Kidney (tissue), 13 donors: ENCODE measurements at regions not wholly inside any gene's neighbourhood (a gene's known extent, or its start where the extent isn't known, plus 50 kb on each side); places are given as distances from the start of the nearest gene placed in this dataset.

Source experiments
- DNase-seq, 5 donors: peaks; one replicate each; pipeline ENCODE4 v3.0.0-alpha.2; 2013 to 2020
- FAIRE-seq: peaks from 2 replicates; lab custom pipeline; 2012; peaks lifted over from hg19 to GRCh38; lab: Jason Lieb, UNC
- H3K27ac ChIP-seq, 2 donors: one replicate each; pipeline ENCODE4 v1.7.0; 2013; ENCODE audit warnings: low read depth in 2 of 2, low read length in 2 of 2, inconsistent platforms in 1 of 2
- H3K27me3 ChIP-seq: one replicate; pipeline ENCODE4 v1.7.1; 2013; ENCODE audit warnings: low read length, inconsistent platforms; ENCODE audit not compliant: control insufficient read depth, insufficient read depth
- H3K36me3 ChIP-seq, 3 donors: one replicate each; pipeline versions ENCODE4 v1.7.0 to v1.7.1; 2013; ENCODE audit warnings: low read length in 3 of 3, control low read depth in 1 of 3, inconsistent platforms in 1 of 3; ENCODE audit not compliant: insufficient read depth in 3 of 3, control insufficient read depth in 2 of 3
- H3K4me1 ChIP-seq, 3 donors: one replicate each; pipeline versions ENCODE4 v1.7.0 to v1.7.1; 2013; ENCODE audit warnings: low read length in 3 of 3, inconsistent platforms in 1 of 3, low read depth in 1 of 3; ENCODE audit not compliant: control insufficient read depth in 2 of 3, insufficient read depth in 2 of 3
- H3K4me3 ChIP-seq, 3 donors: one replicate each; pipeline versions ENCODE4 v1.7.0 to v1.8.1; 2013; ENCODE audit warnings: low read length in 3 of 3, control low read depth in 1 of 3, inconsistent platforms in 1 of 3
- H3K9ac ChIP-seq, 3 donors: one replicate each; pipeline versions ENCODE4 v1.7.0 to v1.7.1; 2013; ENCODE audit warnings: low read length in 3 of 3, control low read depth in 1 of 3, inconsistent platforms in 1 of 3
- H3K9me3 ChIP-seq, 3 donors: one replicate each; pipeline versions ENCODE4 v1.7.0 to v1.7.1; 2013; ENCODE audit warnings: low read length in 3 of 3, control low read depth in 1 of 3, inconsistent platforms in 1 of 3; ENCODE audit not compliant: control insufficient read depth in 2 of 3, insufficient read depth in 1 of 3
- intact Hi-C: fragments of 100-400 bp; cut with DNase I; formaldehyde crosslinking; loops from one replicate; pipeline ENCODE4 v1.11.1; 2022
- TF ChIP-seq, protein P1 (sequence below): IDR thresholded peaks from 3 replicates; pipeline ENCODE4 v1.5.1; 2012; ENCODE audit warnings: mild to moderate bottlenecking, moderate library complexity, borderline replicate concordance; ENCODE audit not compliant: insufficient read depth; ENCODE audit errors: extremely low read depth
- donor health status: control.
- donor health status: control.
- donor health status: control.
- donor health status: control.
- donor health status: control.
- donor health status: DM: yes; HTN: yes; CAD: no.
- donor health status: Normal renal cell carcinoma (clear cell type).

GRCh38 chr13:106967391-106967790, 399.5 kb upstream of the ARGLU1 start:
- DNase-seq (no peak), FAIRE-seq (no peak)
- Histone ChIP-seq H3K4me1 (no peaks in the 10 kb centered on the region), H3K36me3 (no peaks in the 10 kb centered on the region), H3K27me3 (no peaks in the 10 kb centered on the region), H3K27ac (no peak overlapping the region), H3K9me3 (no peaks in the 10 kb centered on the region), H3K4me3 (no peak overlapping the region), H3K9ac (no peak overlapping the region)
- intact Hi-C loops: no loop called here
- TF ChIP-seq, protein P1, sequence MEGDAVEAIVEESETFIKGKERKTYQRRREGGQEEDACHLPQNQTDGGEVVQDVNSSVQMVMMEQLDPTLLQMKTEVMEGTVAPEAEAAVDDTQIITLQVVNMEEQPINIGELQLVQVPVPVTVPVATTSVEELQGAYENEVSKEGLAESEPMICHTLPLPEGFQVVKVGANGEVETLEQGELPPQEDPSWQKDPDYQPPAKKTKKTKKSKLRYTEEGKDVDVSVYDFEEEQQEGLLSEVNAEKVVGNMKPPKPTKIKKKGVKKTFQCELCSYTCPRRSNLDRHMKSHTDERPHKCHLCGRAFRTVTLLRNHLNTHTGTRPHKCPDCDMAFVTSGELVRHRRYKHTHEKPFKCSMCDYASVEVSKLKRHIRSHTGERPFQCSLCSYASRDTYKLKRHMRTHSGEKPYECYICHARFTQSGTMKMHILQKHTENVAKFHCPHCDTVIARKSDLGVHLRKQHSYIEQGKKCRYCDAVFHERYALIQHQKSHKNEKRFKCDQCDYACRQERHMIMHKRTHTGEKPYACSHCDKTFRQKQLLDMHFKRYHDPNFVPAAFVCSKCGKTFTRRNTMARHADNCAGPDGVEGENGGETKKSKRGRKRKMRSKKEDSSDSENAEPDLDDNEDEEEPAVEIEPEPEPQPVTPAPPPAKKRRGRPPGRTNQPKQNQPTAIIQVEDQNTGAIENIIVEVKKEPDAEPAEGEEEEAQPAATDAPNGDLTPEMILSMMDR: no peak

DNA sequence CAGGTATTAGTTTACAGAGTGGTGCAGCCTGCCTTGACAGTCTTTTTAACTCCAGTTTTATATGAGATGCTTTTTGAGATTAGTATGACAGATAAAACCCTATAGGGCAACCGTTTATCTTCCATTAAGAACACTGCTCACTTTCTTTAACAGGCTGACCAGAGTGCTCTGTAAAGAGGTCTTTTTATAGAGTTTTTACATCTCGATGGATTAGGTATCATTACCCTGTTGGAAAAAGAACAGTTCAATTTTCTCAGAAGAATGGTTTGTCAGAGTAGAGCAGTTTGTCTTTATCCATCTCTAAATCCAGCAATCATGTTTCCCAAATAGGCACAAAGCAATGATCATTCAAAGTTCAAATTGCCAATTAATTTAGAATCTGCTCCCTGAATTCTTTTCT, 395.2 kb upstream of the ARGLU1 start:
- no peaks in the 10 kb centered on the region for H3K36me3 ChIP-seq
- TF ChIP-seq, protein P1: no peak
- no peaks in the 10 kb centered on the region for H3K27me3 ChIP-seq
- DNase-seq: no peak
- H3K9me3 ChIP-seq: no peaks in the 10 kb centered on the region
- no peak for FAIRE-seq
- intact Hi-C loops: no loop called here
- no peak overlapping the region for H3K9ac ChIP-seq
- no peak overlapping the region for H3K27ac ChIP-seq
- H3K4me3 ChIP-seq: no peak overlapping the region
- no peaks in the 10 kb centered on the region for H3K4me1 ChIP-seq

DNA sequence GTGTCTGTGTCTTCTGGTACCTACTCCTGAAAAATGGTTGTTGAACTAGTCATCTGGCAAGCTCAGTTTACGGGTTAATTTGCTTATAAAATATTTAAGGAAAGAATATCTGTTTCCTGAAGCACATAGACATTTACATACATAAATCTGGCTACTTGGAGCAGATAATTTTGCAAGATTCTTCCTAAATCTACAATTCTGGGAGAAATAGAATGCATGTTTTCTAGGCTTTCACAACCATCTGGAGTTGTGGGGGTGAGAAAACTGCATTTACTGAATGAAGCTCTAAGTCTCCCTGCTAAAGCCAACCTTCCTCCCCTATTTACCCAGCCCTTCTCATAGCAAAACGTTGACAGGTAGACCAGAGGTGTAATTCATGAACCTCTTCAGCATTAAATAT, 393.7 kb upstream of the ARGLU1 start:
- DNase-seq: no peak
- Histone ChIP-seq H3K36me3 (no peaks in the 10 kb centered on the region), H3K9ac (no peak overlapping the region), H3K4me1 (no peaks in the 10 kb centered on the region), H3K27me3 (no peaks in the 10 kb centered on the region), H3K4me3 (no peak overlapping the region), H3K9me3 (no peaks in the 10 kb centered on the region), H3K27ac (no peak overlapping the region)
- intact Hi-C loops: no loop called here
- no peak for FAIRE-seq
- TF ChIP-seq, protein P1: no peak

DNA sequence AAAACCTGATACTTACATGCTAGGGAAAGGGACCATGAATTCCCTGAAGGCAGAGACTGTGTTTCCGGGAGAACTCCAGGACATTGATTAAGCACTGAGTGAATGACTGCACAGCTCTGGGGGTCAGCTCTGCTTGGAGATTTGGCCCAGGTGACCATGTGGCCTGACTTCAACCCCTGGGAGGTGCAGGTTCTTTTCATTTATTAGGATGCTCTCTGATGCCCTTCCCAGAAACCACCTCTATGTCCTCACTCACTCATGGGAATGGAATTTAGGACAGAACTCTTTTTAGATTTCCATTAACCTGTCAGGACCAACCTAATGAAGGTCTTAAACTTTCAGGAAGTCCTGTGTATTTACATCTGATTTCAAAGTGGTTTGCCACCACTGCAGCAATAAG, 393.3 kb upstream of the ARGLU1 start:
- H3K36me3 ChIP-seq: no peaks in the 10 kb centered on the region
- no peaks in the 10 kb centered on the region for H3K4me1 ChIP-seq
- H3K9me3 ChIP-seq: no peaks in the 10 kb centered on the region
- no peak overlapping the region for H3K4me3 ChIP-seq
- peak in 1 of 5 donors; percentile 5 for DNase-seq
- H3K9ac ChIP-seq: no peak overlapping the region
- TF ChIP-seq, protein P1: no peak
- H3K27ac ChIP-seq: no peak overlapping the region
- intact Hi-C loops: no loop called here
- H3K27me3 ChIP-seq: no peaks in the 10 kb centered on the region
- no peak for FAIRE-seq
